ENCODE measurements at regions not wholly inside any gene's neighbourhood (a gene's known extent, or its start where the extent isn't known, plus 50 kb on each side); places are given as distances from the start of the nearest gene placed in this dataset.

DNA sequence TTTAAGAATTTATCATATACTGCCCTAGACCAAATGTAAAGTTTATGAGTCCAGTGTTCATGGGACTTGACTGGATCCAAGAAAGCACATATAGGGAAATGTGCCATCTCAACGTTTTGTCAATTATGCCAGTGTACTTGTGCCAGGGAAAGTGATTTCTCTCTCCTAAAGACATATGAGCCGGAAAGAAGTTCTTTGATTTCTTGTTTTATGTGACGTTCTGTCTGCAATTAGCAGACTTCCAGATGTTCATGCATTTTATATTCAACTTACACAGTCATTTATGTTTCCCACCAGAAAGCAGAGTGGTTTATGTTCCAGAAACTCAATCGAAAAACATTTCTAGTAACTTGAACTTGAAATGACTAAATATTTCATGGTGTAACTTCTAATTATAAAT lies 203.8 kb downstream of the FAM170A start (continued):
- TF ChIP-seq ATM (IDR thresholded peaks at IDR 0.05; ENCODE audit: borderline replicate concordance) (no peak), GTF3A (CRISPR knock-in tag; conservative IDR thresholded peaks at IDR 0.05) (no peak), KLF12 (CRISPR knock-in tag; IDR thresholded peaks at IDR 0.05; ENCODE audit: borderline replicate concordance) (no peak), CBX1 (IDR thresholded peaks at IDR 0.05; ENCODE audit: low read depth) (no peak), ZBTB42 (CRISPR knock-in tag; IDR thresholded peaks at IDR 0.05) (no peak), ZNF24 (IDR thresholded peaks at IDR 0.05) (no peak)
- TF ChIP-seq, protein P1, sequence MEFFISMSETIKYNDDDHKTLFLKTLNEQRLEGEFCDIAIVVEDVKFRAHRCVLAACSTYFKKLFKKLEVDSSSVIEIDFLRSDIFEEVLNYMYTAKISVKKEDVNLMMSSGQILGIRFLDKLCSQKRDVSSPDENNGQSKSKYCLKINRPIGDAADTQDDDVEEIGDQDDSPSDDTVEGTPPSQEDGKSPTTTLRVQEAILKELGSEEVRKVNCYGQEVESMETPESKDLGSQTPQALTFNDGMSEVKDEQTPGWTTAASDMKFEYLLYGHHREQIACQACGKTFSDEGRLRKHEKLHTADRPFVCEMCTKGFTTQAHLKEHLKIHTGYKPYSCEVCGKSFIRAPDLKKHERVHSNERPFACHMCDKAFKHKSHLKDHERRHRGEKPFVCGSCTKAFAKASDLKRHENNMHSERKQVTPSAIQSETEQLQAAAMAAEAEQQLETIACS (CRISPR knock-in tag; IDR thresholded peaks at IDR 0.05), result no peak

DNA sequence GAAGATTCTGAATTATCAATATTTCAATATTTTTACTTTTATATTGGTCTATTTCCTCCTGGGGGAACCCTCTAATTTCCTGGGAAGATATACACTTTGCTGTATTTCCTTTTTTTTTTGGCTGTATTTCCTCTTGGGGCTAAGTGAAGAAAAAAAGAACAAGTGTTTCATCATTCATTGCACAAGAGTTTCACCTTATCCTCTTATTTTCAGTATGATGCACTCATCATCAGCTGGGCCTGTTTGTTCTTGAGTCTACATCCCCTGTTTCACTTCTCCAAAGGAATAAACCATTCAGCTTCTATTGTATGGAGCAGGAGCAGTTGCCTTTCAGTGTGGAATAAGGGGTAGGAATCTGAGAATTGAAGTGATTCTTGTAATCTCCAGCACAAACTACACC lies 210.8 kb downstream of the FAM170A start:
- BruUV-seq (replicated peaks), result no TSS peak
- DNase-seq (ENCODE audit: low spot score), result no peak
- ChIA-PET POLR2A (no interaction called here), CTCF (ENCODE audit: low intra/inter-chr PET ratio, low total read pairs) (no interaction called here)
- ATAC-seq, result no peak
- no peaks in the 10 kb centered on the region for H3K9me3 ChIP-seq (ENCODE audit: low read length)
- no peak overlapping the region for H2AFZ ChIP-seq (ENCODE audit: low read length)
- no peaks in the 10 kb centered on the region for H3K79me2 ChIP-seq (ENCODE audit: insufficient read depth, low read length)
- no peak overlapping the region for H3K27ac ChIP-seq (ENCODE audit: extremely low read length, insufficient read depth, low read length)
- FAIRE-seq, result no peak
- H3K27me3 ChIP-seq (ENCODE audit: control insufficient read depth in 1 of 2, insufficient read depth in 2 of 2, low read length in 2 of 2), result no peaks in the 10 kb centered on the region
- H3K9ac ChIP-seq (ENCODE audit: insufficient read depth, low read depth, low read length), result no peak overlapping the region
- H3K36me3 ChIP-seq (replicated peaks in 1 of 2; ENCODE audit: control insufficient read depth in 1 of 2, insufficient read depth in 2 of 2, low read length in 2 of 2), result no peaks in the 10 kb centered on the region
- no peaks in the 10 kb centered on the region for H3K4me1 ChIP-seq (ENCODE audit: insufficient read depth, low read length)
- no peak overlapping the region for H3K4me2 ChIP-seq (ENCODE audit: low read depth, low read length)
- no peak overlapping the region for H3K4me3 ChIP-seq (replicated peaks in 1 of 3; ENCODE audit: insufficient read depth in 1 of 3, low read depth in 2 of 3, low read length in 3 of 3)
- H4K20me1 ChIP-seq (ENCODE audit: insufficient read depth, low read length), result no peaks in the 10 kb centered on the region
- peak; percentile 20; the same call in 1 of the 2 replicates for TF ChIP-seq CEBPB (IDR thresholded peaks at IDR 0.05; ENCODE audit: borderline replicate concordance, low read depth, low read length)
- no peak for TF ChIP-seq ZNF510 (CRISPR knock-in tag; IDR thresholded peaks at IDR 0.05; ENCODE audit: low read depth)
- TF ChIP-seq ZNF446 (CRISPR knock-in tag; IDR thresholded peaks at IDR 0.05), result no peak
- in situ Hi-C loops (cut with HindIII; ENCODE audit: extremely low pct_ligation_motif_present, low pct_unique_long_range_greater_than_20kb), result no loop called here
- intact Hi-C loops (cut with micrococcal nuclease; ENCODE audit: unreplicated experiment), result no loop called here

Measured in HepG2 (cell line).